Activated naive CD8-positive, alpha-beta T cell treated with anti-CD3 and anti-CD28 coated beads for 36 hours (primary cell): ENCODE measurements at regions not wholly inside any gene's neighbourhood (a gene's known extent, or its start where the extent isn't known, plus 50 kb on each side); places are given as distances from the start of the nearest gene placed in this dataset.
"Not testable (repeated sequence)": the region's sequence is repeated elsewhere in the genome, so short reads cannot be mapped to it uniquely, and the experiment has no call there.

Experiments used
- DNase-seq: peaks from one replicate; pipeline ENCODE4 v3.0.0; 2021
- H3K27ac Mint-ChIP-seq: one replicate; pipeline ENCODE4 v1.8.0; 2022; ENCODE audit warnings: mild to moderate bottlenecking, moderate library complexity, mixed read lengths
- H3K27me3 Mint-ChIP-seq: one replicate; pipeline ENCODE4 v1.8.0; 2022; ENCODE audit warnings: mild to moderate bottlenecking, mixed read lengths
- H3K36me3 Mint-ChIP-seq: one replicate; pipeline ENCODE4 v1.8.0; 2021; ENCODE audit warnings: mild to moderate bottlenecking, mixed read lengths
- H3K4me1 Mint-ChIP-seq: one replicate; pipeline ENCODE4 v1.8.0; 2021; ENCODE audit warnings: mixed read lengths
- H3K4me3 Mint-ChIP-seq: one replicate; pipeline ENCODE4 v1.8.0; 2022; ENCODE audit warnings: mild to moderate bottlenecking, moderate library complexity, mixed read lengths
- H3K9me3 Mint-ChIP-seq: one replicate; pipeline ENCODE4 v1.8.0; 2022; ENCODE audit warnings: mixed read lengths

DNA sequence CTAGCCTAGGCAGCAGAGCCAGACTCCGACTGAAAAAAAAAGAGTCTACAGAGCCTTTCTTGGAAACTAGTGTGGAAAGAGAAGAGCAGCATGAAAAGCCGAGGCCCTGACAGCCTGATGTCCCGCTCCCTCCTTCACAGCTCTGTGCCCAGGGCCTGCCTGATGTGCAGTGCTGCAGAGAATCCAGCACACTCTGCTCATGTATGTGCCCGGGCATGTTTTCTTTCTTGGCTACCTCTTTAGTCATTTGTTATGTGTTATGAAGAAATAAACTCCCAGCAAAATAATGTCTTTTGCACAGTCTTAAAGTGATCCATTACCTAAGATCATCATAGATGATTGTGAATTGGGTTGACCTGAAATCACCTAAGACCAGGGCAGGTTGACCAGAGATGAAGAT lies 78.1 kb upstream of the EZR start:
- H3K27ac Mint-ChIP-seq, result no peak overlapping the region

DNA sequence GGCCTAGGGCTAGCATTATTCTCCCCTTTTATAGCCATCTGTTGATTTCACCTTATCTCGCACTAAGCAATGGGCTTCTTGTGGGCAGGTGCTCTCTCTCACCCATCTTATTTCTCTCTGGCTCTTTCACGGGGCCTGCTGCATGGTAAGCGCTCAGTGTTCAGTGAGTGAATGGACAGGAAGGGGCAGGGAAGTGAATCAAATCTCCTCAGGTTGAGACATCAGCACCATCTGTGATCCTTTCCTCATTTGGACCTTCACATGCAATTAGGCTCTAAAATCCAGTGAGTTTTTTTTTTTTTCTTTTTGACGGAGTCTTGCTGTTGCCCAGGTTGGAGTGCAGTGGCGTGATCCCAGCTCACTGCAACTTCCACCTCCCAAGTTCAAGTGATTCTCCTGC lies 76.5 kb upstream of the EZR start:
- Mint-ChIP-seq H3K4me3 (no peak overlapping the region), H3K27me3 (peaks cover 3% of the 10 kb centered on the region), H3K4me1 (no peaks in the 10 kb centered on the region), H3K36me3 (no peaks in the 10 kb centered on the region), H3K9me3 (no peaks in the 10 kb centered on the region), H3K27ac (no peak overlapping the region)
- DNase-seq, result no peak

More for the DNA sequence above, 78.1 kb upstream of the EZR start:
- no peak for DNase-seq
- Mint-ChIP-seq H3K4me1 (no peaks in the 10 kb centered on the region), H3K4me3 (no peak overlapping the region), H3K36me3 (no peaks in the 10 kb centered on the region), H3K9me3 (no peaks in the 10 kb centered on the region), H3K27me3 (peaks cover 3% of the 10 kb centered on the region)

DNA sequence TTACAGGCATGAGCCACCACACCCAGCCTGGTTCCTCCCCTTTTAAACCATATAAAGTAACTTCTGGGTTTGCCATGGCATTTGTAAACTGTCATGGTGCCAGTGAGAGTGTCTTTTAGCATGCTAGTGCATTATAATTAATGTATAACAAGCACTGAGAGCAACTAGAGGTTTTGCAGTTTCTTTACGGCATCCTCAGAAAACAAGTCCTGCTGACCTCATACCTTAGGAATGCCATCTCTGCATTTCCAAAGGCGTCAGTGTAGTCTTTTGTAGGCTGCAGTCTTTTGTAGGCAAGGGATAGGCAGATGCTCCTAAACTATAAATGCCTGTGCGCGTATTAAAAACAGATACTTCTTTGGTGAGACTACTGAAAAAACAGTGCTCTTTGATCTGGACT lies 75.0 kb upstream of the EZR start:
- DNase-seq, result no peak
- H3K36me3 Mint-ChIP-seq, result no peaks in the 10 kb centered on the region
- no peaks in the 10 kb centered on the region for H3K27me3 Mint-ChIP-seq
- no peaks in the 10 kb centered on the region for H3K9me3 Mint-ChIP-seq
- H3K4me1 Mint-ChIP-seq, result no peaks in the 10 kb centered on the region
- H3K4me3 Mint-ChIP-seq, result no peak overlapping the region
- H3K27ac Mint-ChIP-seq, result no peak overlapping the region

DNA sequence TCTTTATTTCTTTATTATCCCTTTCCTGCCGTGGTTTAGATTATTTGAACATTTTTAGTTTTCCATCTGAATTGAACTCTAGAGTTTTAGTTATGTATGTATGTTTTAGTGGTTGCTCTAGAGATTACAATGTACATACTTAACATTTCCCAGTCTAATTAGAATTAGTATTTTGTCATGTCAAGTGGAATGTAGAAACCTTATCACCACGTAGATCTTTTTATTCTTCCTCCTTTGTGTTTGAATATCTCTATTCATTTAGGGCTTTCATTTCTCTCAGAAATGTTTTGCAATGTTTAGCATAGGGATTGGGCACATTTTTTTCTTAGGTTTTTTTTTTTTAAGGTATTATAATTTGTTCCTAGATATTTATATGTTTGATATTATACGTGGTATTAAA lies 73.1 kb upstream of the EZR start:
- H3K4me3 Mint-ChIP-seq, result no peak overlapping the region
- no peak overlapping the region for H3K27ac Mint-ChIP-seq
- H3K9me3 Mint-ChIP-seq, result no peaks in the 10 kb centered on the region
- no peaks in the 10 kb centered on the region for H3K27me3 Mint-ChIP-seq
- no peak for DNase-seq
- H3K36me3 Mint-ChIP-seq, result no peaks in the 10 kb centered on the region
- no peaks in the 10 kb centered on the region for H3K4me1 Mint-ChIP-seq

DNA sequence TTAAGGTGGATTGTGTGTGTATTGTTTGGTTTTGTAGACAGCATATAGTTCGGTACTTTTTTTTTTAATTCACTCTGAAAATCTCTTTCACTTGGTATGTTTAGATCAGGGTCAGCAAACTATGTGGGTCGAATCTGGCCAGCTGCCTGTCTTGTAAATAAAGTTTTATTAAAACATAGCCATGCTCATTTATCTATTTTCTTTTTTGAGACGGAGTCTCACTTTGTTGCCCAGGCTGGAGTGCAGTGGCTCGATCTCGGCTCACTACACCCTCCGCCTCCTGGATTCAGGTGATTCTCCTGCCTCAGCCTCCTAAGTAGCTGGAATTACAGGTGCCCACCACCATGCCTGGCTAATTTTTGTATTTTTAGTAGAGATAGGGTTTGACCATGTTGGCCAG lies 72.4 kb upstream of the EZR start:
- H3K27me3 Mint-ChIP-seq, H3K4me3 Mint-ChIP-seq, H3K36me3 Mint-ChIP-seq, H3K9me3 Mint-ChIP-seq, H3K4me1 Mint-ChIP-seq, DNase-seq, H3K27ac Mint-ChIP-seq: not testable (repeated sequence)

DNA sequence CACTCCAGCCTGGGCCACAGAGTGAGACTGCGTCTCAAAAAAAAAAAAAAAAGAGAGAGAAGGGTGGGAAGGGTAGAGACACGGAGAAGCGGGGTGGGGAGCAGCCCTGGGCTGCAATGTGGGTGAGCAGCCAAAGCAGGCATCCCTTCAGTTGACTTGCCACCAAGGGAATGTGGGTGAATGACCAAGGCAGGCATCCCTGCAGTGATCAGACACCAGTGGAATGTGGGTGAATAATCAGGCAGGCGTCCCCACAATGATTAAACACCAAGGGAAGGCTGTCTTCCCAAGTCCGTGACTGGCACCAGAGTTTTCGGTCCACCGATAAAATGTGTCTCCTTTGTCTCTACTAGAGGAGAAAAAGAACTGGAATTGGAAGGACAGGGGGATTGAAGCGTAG lies 69.0 kb upstream of the EZR start:
- not testable (repeated sequence) for H3K27ac Mint-ChIP-seq, DNase-seq, H3K27me3 Mint-ChIP-seq, H3K36me3 Mint-ChIP-seq, H3K4me1 Mint-ChIP-seq, H3K9me3 Mint-ChIP-seq, H3K4me3 Mint-ChIP-seq

DNA sequence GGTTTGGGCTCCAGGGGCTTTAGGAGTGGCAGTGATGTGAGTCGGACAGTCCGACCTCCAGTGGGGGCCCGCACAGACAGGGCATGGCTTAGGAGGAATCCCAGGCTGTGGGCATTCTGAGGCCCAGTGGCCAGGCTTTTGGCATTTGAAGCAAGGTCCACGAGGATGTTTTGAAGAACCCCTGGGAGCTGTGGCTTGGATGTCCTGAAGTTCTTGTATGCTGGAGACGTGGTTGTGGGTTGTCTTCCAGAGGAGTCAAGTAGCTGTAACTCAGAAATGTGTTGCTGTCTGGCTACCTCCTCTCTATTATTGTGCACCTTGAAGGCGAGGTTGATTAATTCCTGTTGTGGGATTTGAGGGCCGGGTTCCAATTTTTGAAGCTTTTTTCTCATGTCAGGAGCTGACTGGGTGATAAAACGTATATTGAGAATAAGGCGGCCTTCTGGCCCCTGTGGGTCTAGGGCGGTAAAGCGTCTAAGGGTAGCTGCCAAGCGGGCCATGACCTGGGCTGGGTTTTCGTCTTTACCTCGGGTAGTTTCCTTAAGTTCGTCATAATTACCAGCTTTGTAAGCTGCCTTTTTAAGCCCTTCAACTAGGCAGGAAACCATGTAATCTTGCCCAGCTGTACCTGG lies 67.3 kb upstream of the EZR start:
- H3K4me3 Mint-ChIP-seq, H3K27me3 Mint-ChIP-seq, H3K27ac Mint-ChIP-seq, H3K9me3 Mint-ChIP-seq, H3K4me1 Mint-ChIP-seq, H3K36me3 Mint-ChIP-seq, DNase-seq: not testable (repeated sequence)

DNA sequence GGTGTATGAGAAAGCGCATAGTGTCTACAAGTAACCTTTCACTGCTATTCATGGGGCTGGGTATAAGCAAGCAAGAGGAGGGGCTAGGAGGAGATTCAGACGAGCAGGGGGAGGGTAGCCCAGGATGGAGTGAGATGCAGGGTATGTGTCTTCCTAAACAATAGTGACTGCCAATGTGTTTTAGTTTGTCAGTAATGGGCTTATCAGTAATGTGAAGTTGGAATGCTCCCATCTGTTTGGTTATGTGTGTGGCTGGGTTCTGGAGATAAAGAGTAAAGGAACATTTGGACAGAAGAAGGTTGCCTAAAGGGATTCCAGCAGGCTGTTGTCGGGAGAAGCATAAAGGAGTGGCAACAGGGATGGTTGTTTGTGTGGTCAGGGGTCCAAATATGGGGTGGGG lies 62.7 kb upstream of the EZR start:
- not testable (repeated sequence) for H3K27ac Mint-ChIP-seq, DNase-seq, H3K9me3 Mint-ChIP-seq, H3K36me3 Mint-ChIP-seq, H3K27me3 Mint-ChIP-seq, H3K4me3 Mint-ChIP-seq
- peaks cover 10% of the 10 kb centered on the region for H3K4me1 Mint-ChIP-seq

DNA sequence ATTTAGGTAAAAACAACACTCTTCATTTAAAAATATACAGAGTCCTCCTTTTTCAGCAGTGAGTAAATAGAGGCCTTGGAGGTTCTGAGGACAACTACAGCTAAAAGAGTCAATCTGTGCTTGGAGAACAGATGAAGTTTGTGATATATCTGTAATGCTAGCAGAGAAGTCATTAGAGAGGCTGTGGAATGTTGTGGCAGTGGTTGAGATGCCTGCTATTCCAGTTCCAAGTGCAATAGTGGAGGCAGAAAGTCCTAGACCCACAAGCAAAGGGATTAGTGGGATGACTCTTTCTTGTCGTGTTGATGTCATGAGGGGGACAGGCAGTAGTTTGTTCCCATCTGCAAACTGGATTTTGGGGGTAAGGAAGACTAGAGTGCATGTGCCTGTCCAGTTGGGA lies 62.1 kb upstream of the EZR start:
- H3K4me1 Mint-ChIP-seq, result peaks cover 10% of the 10 kb centered on the region
- not testable (repeated sequence) for H3K27ac Mint-ChIP-seq, H3K27me3 Mint-ChIP-seq, H3K4me3 Mint-ChIP-seq, DNase-seq, H3K9me3 Mint-ChIP-seq, H3K36me3 Mint-ChIP-seq

DNA sequence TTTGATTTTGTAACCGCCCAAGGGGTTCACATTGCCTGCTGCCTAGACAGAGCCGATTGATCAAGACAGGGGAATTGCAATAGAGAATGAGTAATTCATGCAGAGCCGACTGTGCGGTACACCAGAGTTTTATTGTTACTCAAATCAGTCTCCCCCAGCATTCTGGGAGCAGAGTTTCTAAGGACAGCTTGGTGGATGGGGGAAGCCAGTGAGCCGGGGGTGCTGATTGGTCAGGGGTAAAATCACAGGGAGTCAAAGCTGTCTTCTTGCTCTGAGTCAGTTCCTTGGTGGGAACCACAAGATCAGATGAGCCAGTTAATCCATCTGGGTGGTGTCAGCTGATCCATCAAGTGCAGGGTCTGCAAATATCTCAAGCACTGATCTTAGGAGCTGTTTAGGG lies 60.0 kb upstream of the EZR start:
- H3K27ac Mint-ChIP-seq, result peak overlapping the region; percentile 12
- H3K4me1 Mint-ChIP-seq, result peaks cover 10% of the 10 kb centered on the region
- H3K27me3 Mint-ChIP-seq, result no peaks in the 10 kb centered on the region
- H3K4me3 Mint-ChIP-seq, result no peak overlapping the region
- peaks cover 9% of the 10 kb centered on the region for H3K9me3 Mint-ChIP-seq
- peak; percentile 47 for DNase-seq
- H3K36me3 Mint-ChIP-seq, result peaks cover 4% of the 10 kb centered on the region

DNA sequence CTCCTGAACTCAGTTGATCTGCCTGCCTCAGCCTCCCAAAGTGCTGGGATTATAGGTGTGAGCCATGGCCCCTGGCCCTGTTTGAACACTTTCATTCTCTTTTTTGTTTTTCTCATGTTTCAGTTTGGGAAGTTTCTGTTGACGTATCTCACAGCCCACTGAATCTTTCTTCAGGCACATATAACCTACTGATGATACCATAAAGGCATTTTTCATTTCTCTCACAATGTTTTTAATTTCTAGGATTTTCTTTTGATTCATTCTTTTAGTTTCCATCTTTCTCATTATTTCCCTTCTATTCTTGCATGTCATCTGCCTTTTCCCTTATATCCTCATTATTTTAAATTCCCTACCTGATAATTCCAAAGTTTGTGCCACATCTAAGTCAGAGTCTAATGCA lies 58.5 kb upstream of the EZR start:
- no peak overlapping the region for H3K27ac Mint-ChIP-seq
- DNase-seq, result no peak
- H3K4me1 Mint-ChIP-seq, result peaks cover 10% of the 10 kb centered on the region
- no peak overlapping the region for H3K4me3 Mint-ChIP-seq
- peaks cover 9% of the 10 kb centered on the region for H3K9me3 Mint-ChIP-seq
- no peaks in the 10 kb centered on the region for H3K27me3 Mint-ChIP-seq
- peaks cover 4% of the 10 kb centered on the region for H3K36me3 Mint-ChIP-seq

DNA sequence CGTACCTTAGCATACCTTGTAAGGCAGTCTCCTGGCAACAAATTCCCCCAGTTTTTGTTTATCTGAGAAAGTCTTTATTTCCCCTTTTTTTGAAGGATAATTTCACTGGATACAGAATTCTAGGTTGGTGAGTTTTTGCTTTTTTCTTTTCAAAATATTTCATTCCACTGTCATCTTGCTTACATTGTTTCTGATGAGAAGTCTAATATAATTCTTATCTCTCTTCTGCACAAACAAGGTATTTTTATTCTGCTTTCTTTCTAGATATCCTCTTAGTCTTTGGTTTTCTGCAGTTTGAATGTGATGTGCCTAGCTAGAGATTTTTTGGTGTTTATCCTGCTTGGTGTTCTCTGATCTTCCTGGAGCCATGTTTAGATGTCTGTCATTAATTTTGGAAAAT lies 57.7 kb upstream of the EZR start:
- no peak for DNase-seq
- Mint-ChIP-seq H3K9me3 (peaks cover 9% of the 10 kb centered on the region), H3K4me1 (peaks cover 10% of the 10 kb centered on the region), H3K27me3 (no peaks in the 10 kb centered on the region), H3K36me3 (peaks cover 4% of the 10 kb centered on the region), H3K27ac (no peak overlapping the region), H3K4me3 (no peak overlapping the region)

DNA sequence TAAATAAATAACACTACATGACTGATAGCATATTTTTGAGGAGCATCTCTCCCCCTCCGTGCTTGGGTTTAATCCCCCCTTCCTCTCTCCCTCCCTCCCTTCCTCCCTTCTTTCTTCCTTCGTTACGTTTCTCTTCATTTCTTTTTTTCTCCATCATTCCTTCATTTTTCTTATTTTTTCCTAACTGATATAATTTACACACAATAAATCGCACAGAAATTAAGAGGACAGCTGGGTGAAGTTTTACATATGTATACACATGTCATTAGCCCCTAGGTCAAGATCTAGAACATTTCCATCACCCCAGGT lies 51.4 kb upstream of the EZR start:
- Mint-ChIP-seq H3K27me3 (no peaks in the 10 kb centered on the region), H3K9me3 (peaks cover 6% of the 10 kb centered on the region), H3K27ac (peak overlapping the region; percentile 99), H3K36me3 (peaks cover 8% of the 10 kb centered on the region), H3K4me1 (peaks cover 37% of the 10 kb centered on the region), H3K4me3 (peak overlapping the region; percentile 38)
- no peak for DNase-seq

DNA sequence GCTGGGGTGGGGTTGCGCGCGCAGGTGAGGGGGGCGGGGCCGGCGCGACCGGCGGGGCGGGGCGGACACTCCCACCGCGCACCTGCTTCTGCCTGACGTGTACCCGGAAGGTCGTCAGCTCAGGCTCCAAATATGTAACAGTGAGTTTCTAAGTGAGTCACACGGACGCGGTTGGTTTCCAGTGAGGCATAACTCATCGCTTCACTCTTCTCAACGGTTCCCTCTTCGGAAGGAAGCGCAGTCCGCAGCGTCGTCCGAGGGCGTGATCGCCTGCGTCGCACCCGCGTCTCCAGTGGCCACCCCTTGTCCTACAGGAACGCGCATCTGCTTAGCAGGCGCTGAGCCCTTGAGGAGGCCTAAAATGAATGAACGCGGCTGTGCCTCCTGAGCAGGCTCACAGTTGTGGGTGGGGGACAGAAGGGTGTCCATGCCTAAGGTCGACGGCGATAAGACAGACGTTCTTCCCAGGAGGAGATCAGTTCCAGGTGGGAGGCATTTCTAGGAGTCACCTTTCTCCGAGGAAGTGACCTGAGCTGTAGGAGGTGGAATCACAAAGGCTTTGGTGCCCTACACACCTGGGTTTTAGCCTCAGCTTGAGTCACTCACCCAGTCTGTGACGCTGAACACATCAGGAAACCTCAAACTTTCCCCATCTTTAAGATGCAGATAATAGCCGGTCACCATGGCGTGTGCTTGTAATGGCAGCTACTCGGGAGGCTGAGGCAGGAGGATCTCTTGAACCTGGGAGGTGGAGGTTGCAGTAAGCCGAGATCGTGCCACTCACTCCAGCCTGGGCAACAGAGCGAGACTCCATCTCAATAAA lies 50.9 kb upstream of the EZR start:
- peaks cover 37% of the 10 kb centered on the region for H3K4me1 Mint-ChIP-seq
- peak overlapping the region; percentile 76 for H3K4me3 Mint-ChIP-seq
- peak; percentile 54 for DNase-seq
- H3K27ac Mint-ChIP-seq, result peak overlapping the region; percentile 99
- H3K36me3 Mint-ChIP-seq, result peaks cover 8% of the 10 kb centered on the region
- H3K9me3 Mint-ChIP-seq, result peaks cover 6% of the 10 kb centered on the region
- no peaks in the 10 kb centered on the region for H3K27me3 Mint-ChIP-seq

DNA sequence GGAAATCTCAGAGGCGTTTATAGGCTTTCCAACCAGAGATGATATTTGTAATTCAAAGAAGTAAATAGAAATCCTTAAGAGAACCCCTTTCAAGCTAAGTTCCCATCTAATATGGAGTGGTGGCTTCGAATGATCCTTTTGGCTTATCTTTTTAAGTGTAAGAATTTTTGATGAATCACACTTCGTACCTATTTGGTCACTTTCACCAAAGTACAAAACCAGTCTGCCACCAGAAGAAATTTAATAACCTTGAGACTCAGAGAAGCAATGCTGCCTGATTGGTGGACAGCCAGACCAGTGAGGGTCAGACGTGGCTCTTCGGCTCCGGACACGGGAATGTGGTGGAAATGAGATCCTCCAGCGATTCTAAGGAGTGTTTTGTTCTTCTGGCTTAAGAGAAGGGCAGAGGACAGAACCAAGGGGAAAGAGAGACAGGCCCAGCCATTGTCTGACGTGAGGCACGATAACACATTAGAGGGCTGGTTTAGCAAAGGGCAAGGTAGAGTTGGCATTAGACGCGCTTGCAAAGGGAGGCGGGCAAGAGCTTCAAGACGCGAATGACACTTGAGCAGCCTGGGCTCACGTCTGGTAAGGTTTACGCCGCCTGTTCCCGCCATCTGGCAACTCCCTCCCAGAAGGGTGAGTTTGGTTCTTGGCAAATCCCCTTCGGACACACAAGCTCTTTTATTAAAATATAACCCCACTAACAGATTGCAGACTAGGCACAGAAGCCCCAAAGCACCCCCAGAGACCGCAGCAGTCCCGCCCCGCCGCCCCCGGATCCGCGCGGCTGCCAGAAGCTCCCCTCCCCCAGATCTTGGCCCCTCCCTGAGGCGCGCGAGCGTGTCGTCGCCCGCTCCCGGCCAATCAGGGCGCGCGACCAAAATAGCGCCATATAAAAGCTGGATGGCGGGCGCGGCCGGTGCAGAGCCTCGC lies 50.0 kb upstream of the EZR start:
- peak overlapping the region; percentile 99 for H3K27ac Mint-ChIP-seq
- peaks cover 37% of the 10 kb centered on the region for H3K4me1 Mint-ChIP-seq
- no peaks in the 10 kb centered on the region for H3K27me3 Mint-ChIP-seq
- peak; percentile 98 for DNase-seq
- H3K4me3 Mint-ChIP-seq, result peak overlapping the region; percentile 83
- H3K36me3 Mint-ChIP-seq, result peaks cover 8% of the 10 kb centered on the region
- peaks cover 6% of the 10 kb centered on the region for H3K9me3 Mint-ChIP-seq
